ENCODE measurements at regions not wholly inside any gene's neighbourhood (a gene's known extent, or its start where the extent isn't known, plus 50 kb on each side); places are given as distances from the start of the nearest gene placed in this dataset.

DNA sequence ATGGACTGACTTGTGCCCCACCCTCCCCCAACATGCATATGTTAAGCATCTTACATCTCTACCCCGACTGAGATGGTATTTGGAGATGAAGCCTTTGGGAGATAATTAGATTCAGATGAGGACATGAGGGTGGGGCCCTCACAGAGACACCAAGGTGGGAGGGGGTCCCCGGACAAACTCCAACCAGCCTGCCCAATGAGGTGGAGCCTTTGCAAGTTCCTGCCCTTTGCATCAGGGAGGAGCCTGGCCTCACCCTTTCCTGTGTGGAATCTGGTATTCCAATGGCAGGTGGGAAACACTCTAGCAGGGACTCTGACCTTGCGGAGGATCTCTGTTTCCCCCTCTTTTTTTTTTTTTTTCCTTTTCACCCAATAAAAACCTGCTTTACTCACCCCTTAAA lies 589.9 kb upstream of the BOD1L1 start:
- DNase-seq, result no peak
- intact Hi-C loops (cut with DNase I; ENCODE audit: low total_unique reads) (no loop called here), in situ Hi-C loops (cut with MboI; ENCODE audit: low sequenced_read_pairs in 4 of 4) (no loop called here)
- Histone ChIP-seq H3K9me3 (no peaks in the 10 kb centered on the region), H3K27ac (no peak overlapping the region), H3K27me3 (no peaks in the 10 kb centered on the region), H3K4me1 (no peaks in the 10 kb centered on the region), H3K4me3 (no peak overlapping the region), H3K36me3 (no peaks in the 10 kb centered on the region)
- TF ChIP-seq, protein P1, sequence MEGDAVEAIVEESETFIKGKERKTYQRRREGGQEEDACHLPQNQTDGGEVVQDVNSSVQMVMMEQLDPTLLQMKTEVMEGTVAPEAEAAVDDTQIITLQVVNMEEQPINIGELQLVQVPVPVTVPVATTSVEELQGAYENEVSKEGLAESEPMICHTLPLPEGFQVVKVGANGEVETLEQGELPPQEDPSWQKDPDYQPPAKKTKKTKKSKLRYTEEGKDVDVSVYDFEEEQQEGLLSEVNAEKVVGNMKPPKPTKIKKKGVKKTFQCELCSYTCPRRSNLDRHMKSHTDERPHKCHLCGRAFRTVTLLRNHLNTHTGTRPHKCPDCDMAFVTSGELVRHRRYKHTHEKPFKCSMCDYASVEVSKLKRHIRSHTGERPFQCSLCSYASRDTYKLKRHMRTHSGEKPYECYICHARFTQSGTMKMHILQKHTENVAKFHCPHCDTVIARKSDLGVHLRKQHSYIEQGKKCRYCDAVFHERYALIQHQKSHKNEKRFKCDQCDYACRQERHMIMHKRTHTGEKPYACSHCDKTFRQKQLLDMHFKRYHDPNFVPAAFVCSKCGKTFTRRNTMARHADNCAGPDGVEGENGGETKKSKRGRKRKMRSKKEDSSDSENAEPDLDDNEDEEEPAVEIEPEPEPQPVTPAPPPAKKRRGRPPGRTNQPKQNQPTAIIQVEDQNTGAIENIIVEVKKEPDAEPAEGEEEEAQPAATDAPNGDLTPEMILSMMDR (IDR thresholded peaks at IDR 0.05 in 4 of 5, conservative IDR thresholded peaks at IDR 0.05 in 1 of 5), result no peak
- TF ChIP-seq POLR2A (IDR thresholded peaks at IDR 0.05), result no peak
- no peak for ATAC-seq

DNA sequence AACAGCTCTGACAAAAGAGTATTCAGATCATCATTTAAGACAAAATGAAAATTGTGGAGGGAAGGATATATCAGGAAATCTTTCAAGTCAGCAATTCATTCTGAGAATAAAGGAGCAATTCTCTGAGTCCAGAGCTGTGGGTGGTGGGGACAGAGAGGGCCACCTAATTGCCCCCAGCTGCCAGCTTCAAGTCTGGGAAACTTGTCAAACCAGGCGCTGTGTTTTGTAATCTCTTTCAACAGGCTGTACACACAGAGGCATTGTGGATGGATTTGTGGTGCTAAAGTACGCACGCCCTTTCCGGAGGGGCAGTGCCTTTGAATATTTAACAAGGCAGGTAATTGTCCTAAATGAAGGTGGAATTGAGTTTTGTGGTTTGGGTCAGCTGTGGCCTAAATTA lies 591.1 kb upstream of the BOD1L1 start:
- no peaks in the 10 kb centered on the region for H3K4me1 ChIP-seq
- no peak overlapping the region for H3K4me3 ChIP-seq
- in situ Hi-C loops (cut with MboI; ENCODE audit: low sequenced_read_pairs in 4 of 4), result no loop called here
- no peaks in the 10 kb centered on the region for H3K9me3 ChIP-seq
- TF ChIP-seq POLR2A (IDR thresholded peaks at IDR 0.05), result no peak
- TF ChIP-seq, protein P1 (IDR thresholded peaks at IDR 0.05 in 4 of 5, conservative IDR thresholded peaks at IDR 0.05 in 1 of 5), result no peak
- no peak for DNase-seq
- H3K36me3 ChIP-seq, result no peaks in the 10 kb centered on the region
- ATAC-seq, result no peak
- intact Hi-C loops (cut with DNase I; ENCODE audit: low total_unique reads), result no loop called here
- no peak overlapping the region for H3K27ac ChIP-seq
- no peaks in the 10 kb centered on the region for H3K27me3 ChIP-seq

DNA sequence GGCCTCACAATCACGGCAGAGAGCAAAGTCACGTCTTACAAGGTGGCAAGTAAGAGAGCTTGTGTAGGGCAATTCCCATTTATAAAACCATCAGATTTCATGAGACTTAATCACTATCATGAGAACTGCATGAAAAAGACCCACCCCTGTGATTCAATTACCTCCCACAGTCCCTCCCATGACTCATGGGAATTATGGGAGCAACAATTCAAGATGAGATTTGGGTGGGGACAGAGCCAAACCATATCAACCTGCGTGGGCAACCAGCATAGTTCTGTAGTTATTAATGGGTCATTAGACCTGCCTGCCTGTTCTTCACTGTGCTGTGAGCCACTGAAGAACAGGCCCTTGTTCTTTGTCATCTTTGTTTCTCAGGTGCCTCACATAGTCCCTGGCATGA lies 593.7 kb upstream of the BOD1L1 start:
- Histone ChIP-seq H3K9me3 (no peaks in the 10 kb centered on the region), H3K27ac (no peak overlapping the region), H3K27me3 (no peaks in the 10 kb centered on the region), H3K4me3 (no peak overlapping the region), H3K4me1 (no peaks in the 10 kb centered on the region), H3K36me3 (no peaks in the 10 kb centered on the region)
- TF ChIP-seq, protein P1 (IDR thresholded peaks at IDR 0.05 in 4 of 5, conservative IDR thresholded peaks at IDR 0.05 in 1 of 5), result no peak
- TF ChIP-seq POLR2A (IDR thresholded peaks at IDR 0.05), result no peak
- in situ Hi-C loops (cut with MboI; ENCODE audit: low sequenced_read_pairs in 4 of 4), result no loop called here
- intact Hi-C loops (cut with DNase I; ENCODE audit: low total_unique reads), result no loop called here
- no peak for DNase-seq
- ATAC-seq, result no peak

DNA sequence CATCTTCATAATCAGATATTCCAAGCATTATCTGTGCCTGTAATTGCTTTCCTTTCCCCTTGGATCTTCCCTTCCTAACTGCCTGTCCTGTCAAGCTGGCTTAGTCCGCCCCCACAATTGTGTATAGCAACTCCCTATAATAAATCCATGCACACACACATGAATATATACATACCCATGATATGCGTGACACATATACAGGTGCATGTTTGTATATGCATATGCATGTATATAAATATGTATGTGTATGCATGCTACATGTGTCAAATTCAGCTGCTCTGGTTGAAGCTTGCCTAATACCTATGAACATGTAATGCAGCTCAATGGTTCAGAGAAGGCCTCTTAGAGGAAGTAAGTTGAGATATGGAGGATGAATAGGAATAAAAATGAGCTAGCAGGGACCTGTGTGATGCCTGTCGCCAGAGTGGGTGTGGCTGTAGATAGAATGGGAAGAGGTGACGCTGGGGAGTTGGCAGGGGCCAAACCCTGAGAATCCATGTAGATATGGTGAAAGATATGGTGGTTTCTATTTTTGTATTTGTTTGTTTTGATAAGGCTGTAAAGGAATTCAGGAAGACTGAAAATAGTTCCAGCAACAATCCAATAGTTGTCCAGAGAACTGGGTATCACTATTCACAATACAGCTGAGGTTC lies 595.0 kb upstream of the BOD1L1 start:
- in situ Hi-C loops (cut with MboI; ENCODE audit: low sequenced_read_pairs in 4 of 4), result no loop called here
- intact Hi-C loops (cut with DNase I; ENCODE audit: low total_unique reads), result no loop called here
- Histone ChIP-seq H3K9me3 (no peaks in the 10 kb centered on the region), H3K27ac (no peak overlapping the region), H3K4me3 (no peak overlapping the region), H3K36me3 (no peaks in the 10 kb centered on the region), H3K27me3 (no peaks in the 10 kb centered on the region), H3K4me1 (no peaks in the 10 kb centered on the region)
- DNase-seq, result no peak
- ATAC-seq, result no peak
- TF ChIP-seq, protein P1 (IDR thresholded peaks at IDR 0.05 in 4 of 5, conservative IDR thresholded peaks at IDR 0.05 in 1 of 5), result no peak
- TF ChIP-seq POLR2A (IDR thresholded peaks at IDR 0.05), result no peak

DNA sequence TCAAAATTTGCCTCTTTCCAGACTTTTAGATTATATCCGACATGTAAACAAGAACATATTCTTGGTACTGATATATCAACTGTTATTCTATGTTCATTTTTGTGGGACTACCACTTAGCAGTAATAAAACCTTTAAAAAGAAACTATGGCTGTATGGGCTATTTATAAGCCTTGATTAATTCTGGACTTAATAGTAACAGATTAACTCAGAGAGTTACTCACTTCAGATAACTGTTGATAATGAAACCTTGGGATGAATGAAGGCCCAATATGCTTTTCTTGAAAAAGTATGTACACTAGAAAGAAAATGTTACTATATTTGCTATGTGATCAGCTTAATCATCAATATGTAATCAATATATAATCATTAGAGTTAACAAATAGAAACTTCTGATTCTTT lies 595.9 kb upstream of the BOD1L1 start:
- H3K36me3 ChIP-seq, result no peaks in the 10 kb centered on the region
- intact Hi-C loops (cut with DNase I; ENCODE audit: low total_unique reads), result no loop called here
- H3K27ac ChIP-seq, result no peak overlapping the region
- no peaks in the 10 kb centered on the region for H3K4me1 ChIP-seq
- TF ChIP-seq POLR2A (IDR thresholded peaks at IDR 0.05), result no peak
- TF ChIP-seq, protein P1 (IDR thresholded peaks at IDR 0.05 in 4 of 5, conservative IDR thresholded peaks at IDR 0.05 in 1 of 5), result no peak
- H3K27me3 ChIP-seq, result no peaks in the 10 kb centered on the region
- in situ Hi-C loops (cut with MboI; ENCODE audit: low sequenced_read_pairs in 4 of 4), result no loop called here
- DNase-seq (no peak), ATAC-seq (no peak)
- no peak overlapping the region for H3K4me3 ChIP-seq
- H3K9me3 ChIP-seq, result no peaks in the 10 kb centered on the region

All from gastrocnemius medialis (tissue), 4 donors.